ENCODE measurements at regions not wholly inside any gene's neighbourhood (a gene's known extent, or its start where the extent isn't known, plus 50 kb on each side); places are given as distances from the start of the nearest gene placed in this dataset.

DNA sequence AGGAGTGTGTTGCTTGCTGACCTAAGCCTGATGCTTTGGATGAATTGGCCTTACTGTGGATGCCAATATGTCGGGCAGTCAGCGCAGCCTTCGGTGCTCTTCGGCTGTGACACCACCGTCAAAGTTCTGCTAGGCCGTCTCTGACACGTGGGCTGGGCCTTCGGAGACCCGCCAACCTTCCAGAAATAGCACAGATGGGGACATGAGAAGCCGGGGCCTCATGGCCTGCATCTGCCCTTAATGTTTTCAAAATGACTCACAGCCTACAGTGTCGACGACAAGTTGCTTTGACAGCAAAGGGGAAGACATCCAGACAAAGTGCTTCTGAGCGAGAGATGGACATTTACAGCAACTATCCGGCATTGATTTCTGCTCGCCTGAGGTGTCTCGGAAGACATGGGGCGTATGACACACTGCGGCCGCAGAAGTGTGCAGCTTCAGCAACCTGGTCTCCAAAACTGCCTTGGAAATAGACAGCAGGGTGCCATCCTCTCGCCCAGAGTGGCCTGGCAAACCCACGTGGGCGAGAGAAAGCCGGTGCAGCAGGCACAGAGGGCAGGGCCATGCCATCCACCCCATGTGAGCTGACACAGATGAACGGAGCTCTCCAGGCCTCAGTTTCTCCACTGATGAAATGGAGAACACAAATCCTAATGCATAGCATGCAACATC lies 94.0 kb upstream of the PPP2R2D start:
- Histone ChIP-seq H3K27me3 (peaks cover 0 to 34% of the 10 kb centered on the region in 2 donors), H3K36me3 (no peaks in the 10 kb centered on the region), H3K4me3 (no peak overlapping the region), H3K27ac (no peak overlapping the region), H3K4me1 (no peaks in the 10 kb centered on the region), H3K9me3 (no peaks in the 10 kb centered on the region)
- TF ChIP-seq CTCF (IDR thresholded peaks at IDR 0.05) = no peak
- DNase-seq = no peak
- intact Hi-C loops (cut with DNase I; ENCODE audit: low total_unique reads) = no loop called here

DNA sequence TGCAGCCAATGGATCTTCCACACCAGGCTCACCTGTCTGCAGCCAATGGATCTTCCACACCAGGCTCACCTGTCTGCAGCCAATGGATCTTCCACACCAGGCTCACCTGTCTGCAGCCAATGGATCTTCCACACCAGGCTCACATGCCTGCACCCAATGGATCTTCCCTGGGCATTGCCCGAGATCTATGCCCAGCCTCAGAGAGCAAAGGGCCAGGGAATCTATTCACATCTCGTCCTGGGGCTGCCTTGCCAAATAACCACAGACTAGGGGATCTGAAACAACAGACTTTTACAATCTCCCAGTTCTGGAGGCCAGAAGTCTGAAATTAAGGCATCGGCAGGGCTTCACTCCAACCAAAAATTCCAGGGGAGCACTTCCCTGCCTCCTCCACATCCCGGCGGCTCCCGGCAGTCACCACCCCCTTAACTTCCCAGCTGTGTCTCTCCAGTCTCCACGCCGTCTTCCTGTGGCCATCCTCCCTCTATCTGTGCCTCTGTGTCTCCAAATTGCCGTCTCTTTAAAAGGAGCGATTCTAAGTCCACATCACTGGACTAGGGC lies 92.4 kb upstream of the PPP2R2D start:
- Histone ChIP-seq H3K4me3 (no peak overlapping the region), H3K4me1 (no peaks in the 10 kb centered on the region), H3K27me3 (peaks cover 0 to 35% of the 10 kb centered on the region in 2 donors), H3K36me3 (no peaks in the 10 kb centered on the region), H3K9me3 (no peaks in the 10 kb centered on the region), H3K27ac (no peak overlapping the region)
- no peak for TF ChIP-seq CTCF (IDR thresholded peaks at IDR 0.05)
- intact Hi-C loops (cut with DNase I; ENCODE audit: low total_unique reads) = no loop called here
- DNase-seq = peak in 1 of 2 donors; percentile 23

- H3K27me3 ChIP-seq = peaks cover 0 to 40% of the 10 kb centered on the region in 2 donors
- no peak for TF ChIP-seq CTCF (IDR thresholded peaks at IDR 0.05)
- no peaks in the 10 kb centered on the region for H3K9me3 ChIP-seq
- no peak overlapping the region for H3K27ac ChIP-seq
- H3K36me3 ChIP-seq = no peaks in the 10 kb centered on the region
- no peaks in the 10 kb centered on the region for H3K4me1 ChIP-seq
- intact Hi-C loops (cut with DNase I; ENCODE audit: low total_unique reads) = no loop called here
- peak in 1 of 2 donors; percentile 40 for DNase-seq
- no peak overlapping the region for H3K4me3 ChIP-seq
These were observed 90.6 kb upstream of the PPP2R2D start for GRCh38 chr10:131810036-131810804.

GRCh38 chr10:131810805-131811629 lies 89.8 kb upstream of the PPP2R2D start:
- H3K4me3 ChIP-seq = no peak overlapping the region
- DNase-seq = peak in 1 of 2 donors; percentile 41
- intact Hi-C loops (cut with DNase I; ENCODE audit: low total_unique reads) = no loop called here
- peaks cover 0 to 43% of the 10 kb centered on the region in 2 donors for H3K27me3 ChIP-seq
- TF ChIP-seq CTCF (IDR thresholded peaks at IDR 0.05) = no peak
- H3K36me3 ChIP-seq = no peaks in the 10 kb centered on the region
- no peaks in the 10 kb centered on the region for H3K4me1 ChIP-seq
- no peaks in the 10 kb centered on the region for H3K9me3 ChIP-seq
- H3K27ac ChIP-seq = no peak overlapping the region

- intact Hi-C loops (cut with DNase I; ENCODE audit: low total_unique reads) = no loop called here
- no peak overlapping the region for H3K27ac ChIP-seq
- H3K27me3 ChIP-seq = peaks cover 0 to 44% of the 10 kb centered on the region in 2 donors
- H3K4me1 ChIP-seq = no peaks in the 10 kb centered on the region
- no peak overlapping the region for H3K4me3 ChIP-seq
- no peaks in the 10 kb centered on the region for H3K9me3 ChIP-seq
- DNase-seq = peak in 1 of 2 donors; percentile 31
- no peak for TF ChIP-seq CTCF (IDR thresholded peaks at IDR 0.05)
- H3K36me3 ChIP-seq = no peaks in the 10 kb centered on the region
These were observed 89.0 kb upstream of the PPP2R2D start for GRCh38 chr10:131811630-131812403.

Measured in tibial artery (tissue), 4 donors.